T1000 (cell line): ENCODE measurements at regions not wholly inside any gene's neighbourhood (a gene's known extent, or its start where the extent isn't known, plus 50 kb on each side); places are given as distances from the start of the nearest gene placed in this dataset.
"Not testable (repeated sequence)": the region's sequence is repeated elsewhere in the genome, so short reads cannot be mapped to it uniquely, and the experiment has no call there.

Source experiments
- DNase-seq: peaks from one replicate; lab custom pipeline; 2025; ENCODE audit warnings: mixed read lengths; lab: John Stamatoyannopoulos, UW

DNA sequence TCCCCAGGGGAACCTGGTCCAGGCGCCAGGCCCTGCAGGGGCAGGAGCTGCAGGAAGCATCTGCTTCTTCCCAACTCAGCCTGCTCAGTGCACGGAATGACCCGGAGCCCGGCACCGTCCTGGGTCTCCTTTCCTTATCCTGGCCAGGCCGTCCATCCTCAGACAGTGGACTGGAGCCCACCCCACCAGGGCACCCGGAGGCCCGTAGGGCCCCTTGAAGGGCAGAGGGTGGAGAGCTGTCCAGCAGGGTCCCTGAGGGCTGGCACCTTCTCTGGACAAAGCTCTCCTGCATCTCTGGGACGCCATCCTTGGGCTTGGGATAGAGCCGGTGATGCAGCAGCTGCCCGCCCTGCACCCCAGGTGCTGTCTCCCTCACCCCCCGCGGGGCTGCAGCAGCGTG is 207.9 kb downstream of the TMEM121 start:
- not testable (repeated sequence) for DNase-seq

GRCh38 chr14:105736331-105736730 is 209.9 kb downstream of the TMEM121 start:
- not testable (repeated sequence) for DNase-seq

DNA sequence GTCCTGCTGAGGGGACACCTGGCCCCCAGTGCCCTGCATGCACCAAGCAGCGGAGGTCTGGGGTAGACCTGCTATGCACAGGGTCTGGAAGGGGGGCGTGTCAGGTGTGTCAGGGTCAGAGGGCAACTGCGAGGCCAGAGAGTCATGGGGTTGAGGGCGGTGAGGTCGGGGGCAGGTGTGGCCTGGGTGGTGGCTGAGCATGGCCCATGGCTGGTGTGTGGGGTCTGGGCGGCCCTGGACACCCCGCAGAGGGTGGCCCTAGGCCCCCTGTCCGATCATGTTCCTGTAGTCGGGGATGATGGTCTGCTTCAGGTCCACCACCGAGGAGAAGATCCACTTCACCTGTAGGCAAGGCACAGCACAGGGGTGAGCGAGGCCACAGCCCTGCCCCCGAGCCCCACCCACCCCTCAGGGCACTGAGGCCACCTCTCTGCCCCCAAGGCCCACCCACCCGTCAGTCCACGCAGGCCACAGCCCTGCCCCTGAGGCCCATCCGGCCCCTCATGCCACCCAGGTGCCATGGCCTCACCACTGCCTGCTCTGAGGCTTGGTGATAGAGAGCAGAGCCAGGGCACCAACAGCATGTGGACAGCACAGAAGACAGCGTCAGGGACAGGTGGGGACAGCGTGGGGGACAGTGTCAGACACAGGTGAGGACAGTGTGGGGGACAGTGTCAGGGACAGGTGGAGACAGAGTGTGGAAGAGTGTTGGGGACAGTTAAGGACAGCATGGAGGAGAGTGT is 211.3 kb downstream of the TMEM121 start:
- DNase-seq = no peak

- no peak for DNase-seq
These were observed 212.3 kb downstream of the TMEM121 start for GRCh38 chr14:105738638-105739037.

DNA sequence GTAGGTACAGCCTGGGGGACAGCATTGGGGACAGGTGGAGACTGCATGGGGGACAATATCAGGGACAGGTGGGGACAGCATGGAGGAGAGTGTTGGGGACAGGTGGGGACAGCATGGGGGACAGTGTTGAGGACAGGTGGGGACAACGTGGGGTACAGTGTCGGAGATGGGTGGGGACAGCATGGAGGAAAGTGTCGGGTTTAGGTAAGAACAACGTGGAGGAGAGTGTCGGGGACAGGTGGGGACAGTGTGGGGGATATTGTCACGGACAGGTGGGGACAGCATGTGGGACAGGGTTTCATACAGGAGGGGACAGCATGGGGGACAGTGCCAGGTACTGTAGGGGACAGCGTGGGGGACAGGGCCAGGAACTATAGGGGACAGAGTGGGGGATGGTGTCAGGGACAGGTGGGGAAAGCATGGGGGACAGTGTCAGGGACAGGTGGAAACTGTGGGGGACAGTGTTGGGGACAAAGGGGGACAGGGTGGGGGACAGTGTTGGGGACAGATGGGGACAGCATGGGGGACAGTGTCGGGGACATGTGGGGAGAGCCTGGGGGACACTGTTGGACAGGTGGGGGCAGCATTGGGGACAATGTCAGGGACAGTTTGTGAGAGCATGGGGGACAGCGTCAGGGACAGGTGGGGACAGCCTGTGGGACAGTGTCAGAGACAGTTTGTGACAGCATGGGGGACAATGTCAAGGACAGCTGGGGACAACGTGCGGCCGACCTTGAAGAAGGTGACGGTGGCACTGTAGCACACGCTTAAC is 213.1 kb downstream of the TMEM121 start:
- DNase-seq = no peak

- not testable (repeated sequence) for DNase-seq
These were observed 213.9 kb downstream of the TMEM121 start for GRCh38 chr14:105740272-105740671.

DNA sequence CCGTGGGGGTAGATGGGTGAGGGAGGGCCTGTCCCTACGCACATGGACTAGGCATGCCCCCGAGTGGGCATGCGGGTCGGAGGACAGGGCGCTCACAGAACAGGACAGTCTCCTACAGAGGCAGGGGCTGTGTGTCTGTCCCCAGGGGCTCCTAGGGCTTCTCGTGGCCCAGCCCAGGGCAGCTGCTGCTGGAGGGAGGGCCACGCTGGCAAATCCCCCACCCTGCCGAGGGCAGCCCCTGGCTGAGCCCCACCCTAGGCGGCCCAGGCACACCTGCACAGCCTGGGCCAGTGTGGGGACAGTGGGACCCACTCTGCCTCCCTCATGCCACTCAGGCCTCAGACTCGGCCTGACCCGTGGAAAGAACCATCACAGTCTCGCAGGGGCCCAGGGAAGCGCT is 214.6 kb downstream of the TMEM121 start:
- DNase-seq = not testable (repeated sequence)

DNA sequence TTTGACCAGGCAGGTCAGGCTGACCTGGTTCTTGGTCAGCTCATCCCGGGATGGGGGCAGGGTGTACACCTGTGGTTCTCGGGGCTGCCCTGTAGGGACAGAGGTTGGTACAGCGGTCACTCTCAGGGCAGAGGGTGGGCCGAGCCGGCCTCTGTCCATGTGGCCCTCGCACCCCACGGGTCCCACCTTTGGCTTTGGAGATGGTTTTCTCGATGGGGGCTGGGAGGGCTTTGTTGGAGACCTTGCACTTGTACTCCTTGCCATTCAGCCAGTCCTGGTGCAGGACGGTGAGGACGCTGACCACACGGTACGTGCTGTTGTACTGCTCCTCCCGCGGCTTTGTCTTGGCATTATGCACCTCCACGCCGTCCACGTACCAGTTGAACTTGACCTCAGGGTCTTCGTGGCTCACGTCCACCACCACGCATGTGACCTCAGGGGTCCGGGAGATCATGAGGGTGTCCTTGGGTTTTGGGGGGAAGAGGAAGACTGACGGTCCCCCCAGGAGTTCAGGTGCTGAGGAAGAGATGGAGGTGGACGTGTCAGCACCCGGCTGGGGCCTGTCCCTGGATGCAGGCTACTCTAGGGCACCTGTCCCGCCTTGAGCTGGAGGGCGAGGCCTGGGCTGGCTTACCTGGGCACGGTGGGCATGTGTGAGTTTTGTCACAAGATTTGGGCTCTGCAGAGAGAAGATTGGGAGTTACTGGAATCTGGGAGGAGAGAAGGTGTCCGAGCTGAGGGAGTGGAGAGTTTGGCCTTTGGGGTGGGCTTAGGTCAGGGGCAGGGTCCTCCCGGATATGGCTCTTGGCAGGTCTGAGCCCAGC is 215.5 kb downstream of the TMEM121 start:
- not testable (repeated sequence) for DNase-seq

GRCh38 chr14:105742531-105742848 is 216.1 kb downstream of the TMEM121 start:
- no peak for DNase-seq

- not testable (repeated sequence) for DNase-seq
These were observed 216.7 kb downstream of the TMEM121 start for GRCh38 chr14:105742904-105743701.

DNA sequence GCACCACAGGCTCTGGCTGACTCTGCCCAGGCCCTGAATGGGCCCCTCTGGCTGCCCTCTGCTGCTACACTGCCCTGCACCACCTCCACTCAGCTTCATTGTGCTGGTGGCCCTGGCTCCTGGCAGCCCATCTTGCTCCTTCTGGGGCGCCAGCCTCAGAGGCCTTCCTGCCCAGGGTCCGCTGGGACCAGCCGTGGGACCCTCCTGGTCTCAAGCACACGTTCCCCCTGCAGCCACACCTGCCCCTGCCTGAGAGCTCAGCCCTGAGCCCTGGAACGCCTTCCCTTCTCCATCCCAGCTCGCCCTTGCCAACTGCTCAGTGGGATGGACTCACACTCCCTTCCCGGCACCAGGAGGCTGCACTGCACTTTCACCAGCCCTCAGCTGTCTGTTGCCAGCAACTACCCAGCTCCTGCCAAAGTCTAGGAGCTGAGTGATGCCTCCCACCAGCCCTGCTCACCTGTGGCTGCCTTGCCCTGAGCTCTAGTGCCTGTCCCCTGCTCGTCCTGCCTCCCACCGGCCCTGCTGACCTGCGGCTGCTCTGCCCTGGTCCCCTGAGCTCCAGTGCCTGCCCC is 217.9 kb downstream of the TMEM121 start:
- not testable (repeated sequence) for DNase-seq

GRCh38 chr14:105745433-105746123 is 219.2 kb downstream of the TMEM121 start:
- DNase-seq = no peak

GRCh38 chr14:105746124-105746514 is 219.7 kb downstream of the TMEM121 start:
- DNase-seq = no peak

DNA sequence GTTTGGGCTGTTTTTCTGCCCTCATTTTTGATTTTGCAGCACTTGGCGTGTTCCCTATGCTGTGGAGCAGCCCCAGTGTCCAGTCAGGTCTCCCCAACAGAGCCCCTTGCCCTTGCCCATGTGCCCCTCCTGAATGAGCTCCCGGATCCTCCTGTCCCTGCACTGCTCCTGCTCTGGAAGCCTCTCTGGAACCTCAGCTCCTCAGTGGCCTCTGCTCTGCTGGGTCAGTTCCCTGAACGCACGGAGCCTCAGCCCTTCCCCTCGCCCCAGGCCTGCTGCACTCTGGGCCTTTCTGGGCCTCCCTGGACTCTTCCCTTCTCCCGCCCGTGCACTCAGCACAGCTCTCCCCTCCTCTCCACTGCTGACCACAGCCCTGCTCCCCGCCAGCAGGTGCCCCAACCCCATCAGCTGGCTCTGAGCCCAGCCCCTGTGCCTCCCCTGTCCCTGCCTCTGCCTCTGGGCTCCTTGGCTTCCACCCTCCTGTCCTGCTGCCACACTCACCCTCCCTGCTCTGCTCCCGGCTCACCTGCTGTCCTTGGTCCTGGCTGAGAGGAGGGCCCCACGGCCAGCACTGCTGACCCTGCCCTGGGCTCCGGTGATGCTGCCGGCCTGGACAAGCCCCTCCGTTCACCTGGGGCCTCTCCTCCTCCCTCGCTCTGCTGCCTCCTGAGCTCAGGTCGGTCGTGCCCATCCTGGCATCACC is 220.6 kb downstream of the TMEM121 start:
- DNase-seq = not testable (repeated sequence)

DNA sequence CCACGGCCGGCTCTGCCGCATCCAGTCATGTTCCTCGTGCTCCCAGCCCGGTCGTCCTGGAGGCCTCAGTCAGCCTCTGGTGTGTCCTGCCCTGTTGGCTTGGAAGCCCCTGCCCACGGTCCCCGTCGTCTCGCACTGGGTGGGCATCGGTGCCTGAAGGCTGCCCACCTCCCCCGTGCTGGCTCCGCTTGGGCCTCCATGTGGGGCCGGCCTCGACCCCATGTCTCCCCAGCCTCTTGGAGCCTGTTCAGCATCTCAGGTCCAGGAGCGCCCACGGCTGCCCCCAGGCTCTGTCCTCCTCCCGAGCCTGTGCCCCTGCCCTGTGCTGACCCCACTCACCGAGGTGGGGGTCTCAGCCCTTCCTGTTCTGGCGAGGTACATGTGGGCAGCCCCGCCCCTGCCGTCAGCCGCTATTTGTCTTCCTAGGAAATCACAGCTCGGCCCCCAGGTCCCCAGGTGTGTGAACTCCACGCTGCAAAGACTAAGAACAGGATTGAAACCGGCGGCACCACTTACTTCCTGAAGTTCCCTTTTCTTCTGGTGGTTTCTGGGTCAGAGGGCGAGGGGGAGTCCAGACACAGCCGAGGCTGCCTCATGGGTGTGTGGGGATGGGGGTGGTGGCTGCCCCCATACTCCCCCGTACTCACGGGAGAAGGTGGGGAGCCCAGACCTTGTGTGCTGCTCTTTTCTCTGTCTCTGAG is 221.3 kb downstream of the TMEM121 start:
- DNase-seq = not testable (repeated sequence)

GRCh38 chr14:105748204-105748578 is 221.8 kb downstream of the TMEM121 start:
- DNase-seq = no peak

DNA sequence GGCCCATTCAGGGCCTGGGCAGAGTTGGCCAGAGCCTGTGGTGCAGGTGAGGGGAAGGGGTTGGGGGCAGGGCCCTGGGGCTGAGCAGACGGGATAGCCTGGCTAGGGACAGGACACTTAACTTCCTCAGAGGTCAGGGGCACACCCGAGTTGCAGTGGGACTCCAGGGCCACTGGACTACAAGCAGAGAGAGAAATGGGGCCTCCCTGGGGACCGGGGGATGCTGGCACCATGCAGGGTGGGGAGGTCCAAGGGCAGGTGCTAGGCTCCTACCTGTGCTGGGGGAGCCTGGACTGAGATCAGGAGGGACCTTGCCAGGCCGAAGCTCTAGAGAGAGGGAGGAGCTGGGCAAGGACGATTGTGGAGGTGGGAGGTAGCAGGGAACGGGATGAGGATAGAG is 222.3 kb downstream of the TMEM121 start:
- not testable (repeated sequence) for DNase-seq

GRCh38 chr14:105749870-105750541 is 223.6 kb downstream of the TMEM121 start:
- DNase-seq = not testable (repeated sequence)

- DNase-seq = not testable (repeated sequence)
These were observed 224.9 kb downstream of the TMEM121 start for GRCh38 chr14:105751291-105751751.
